K562 (cell line): ENCODE measurements at regions not wholly inside any gene's neighbourhood (a gene's known extent, or its start where the extent isn't known, plus 50 kb on each side); places are given as distances from the start of the nearest gene placed in this dataset.

Source experiments
- AFF1 ChIP-seq, 2 experiments: fragments of 450-650 bp; IDR thresholded peaks; 2 replicates each; pipeline ENCODE4 v1.6.1; 2018; ENCODE audit warnings: mild to moderate bottlenecking in 2 of 2, low read depth in 1 of 2; ENCODE audit not compliant: partially characterized antibody in 2 of 2
- E2F5 ChIP-seq: sonication (generic); formaldehyde crosslinking; IDR thresholded peaks from 2 replicates; pipeline ENCODE4 v1.8.0; 2022; ENCODE audit warnings: mild to moderate bottlenecking, missing genetic modification reagents
- IFI16 ChIP-seq: fragments of 250-450 bp; sonication (Bioruptor Pico); IDR thresholded peaks from 2 replicates; pipeline ENCODE4 v2.1.2; 2022; ENCODE audit warnings: mild to moderate bottlenecking, inconsistent platforms
- MCM5 ChIP-seq: fragments of 450-650 bp; IDR thresholded peaks from 2 replicates; pipeline ENCODE4 v1.6.1; 2016; ENCODE audit warnings: low read depth
- ZNF449 ChIP-seq: fragments of 250-450 bp; sonication (Bioruptor Pico); IDR thresholded peaks from 2 replicates; pipeline ENCODE4 v1.8.0; 2022; ENCODE audit warnings: moderate library complexity, mild to moderate bottlenecking, inconsistent platforms
- TF ChIP-seq, protein P1 (sequence below): fragments of 450-650 bp; conservative IDR thresholded peaks from 2 replicates; pipeline ENCODE4 v1.6.1; 2016; ENCODE audit warnings: missing genetic modification characterization, low read depth, mild to moderate bottlenecking, control low read depth, missing compliant biosample characterization

DNA sequence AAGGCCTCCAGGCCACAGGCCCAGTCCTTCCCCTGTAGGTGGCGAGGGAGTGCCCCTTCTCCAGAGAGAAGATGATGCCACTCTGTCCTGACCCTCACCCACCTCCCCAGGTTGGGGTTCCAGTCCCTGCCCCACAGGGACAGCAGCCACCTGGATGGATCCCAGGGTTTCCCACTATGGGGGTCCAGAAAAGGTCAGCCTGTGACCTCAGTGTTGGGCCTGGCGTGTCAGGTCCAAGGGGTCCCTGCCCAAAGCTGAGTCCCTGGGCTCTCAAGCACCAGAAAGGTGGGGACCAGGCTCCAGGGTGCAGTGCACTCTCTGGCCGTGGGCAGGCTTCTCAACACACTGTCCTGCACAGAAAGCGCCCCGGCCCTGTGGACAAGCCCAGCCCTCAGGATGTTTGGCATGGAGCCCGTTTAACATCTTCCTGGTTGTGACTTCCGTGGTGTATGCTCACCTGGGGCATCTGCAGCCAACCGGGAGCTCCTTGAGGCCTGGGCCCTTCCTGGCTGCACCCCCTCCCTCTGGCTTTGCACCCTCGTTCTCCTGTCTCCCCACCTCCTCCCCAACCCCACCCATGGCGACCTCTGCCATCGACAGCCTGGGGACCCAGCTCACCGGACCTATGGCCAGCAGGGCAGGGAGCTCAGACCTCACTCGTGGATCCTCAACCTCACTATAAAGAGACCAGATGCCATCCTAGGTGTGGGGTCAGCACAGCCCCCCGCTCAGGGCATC, 58.3 kb upstream of the PPP2R2D start (continued):
- TF ChIP-seq ZNF449 (CRISPR knock-in tag) = no peak
- TF ChIP-seq E2F5 (CRISPR knock-in tag) = no peak
- TF ChIP-seq, protein P1, sequence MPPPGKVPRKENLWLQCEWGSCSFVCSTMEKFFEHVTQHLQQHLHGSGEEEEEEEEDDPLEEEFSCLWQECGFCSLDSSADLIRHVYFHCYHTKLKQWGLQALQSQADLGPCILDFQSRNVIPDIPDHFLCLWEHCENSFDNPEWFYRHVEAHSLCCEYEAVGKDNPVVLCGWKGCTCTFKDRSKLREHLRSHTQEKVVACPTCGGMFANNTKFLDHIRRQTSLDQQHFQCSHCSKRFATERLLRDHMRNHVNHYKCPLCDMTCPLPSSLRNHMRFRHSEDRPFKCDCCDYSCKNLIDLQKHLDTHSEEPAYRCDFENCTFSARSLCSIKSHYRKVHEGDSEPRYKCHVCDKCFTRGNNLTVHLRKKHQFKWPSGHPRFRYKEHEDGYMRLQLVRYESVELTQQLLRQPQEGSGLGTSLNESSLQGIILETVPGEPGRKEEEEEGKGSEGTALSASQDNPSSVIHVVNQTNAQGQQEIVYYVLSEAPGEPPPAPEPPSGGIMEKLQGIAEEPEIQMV (tag) = no peak
- no peak for TF ChIP-seq MCM5
- no peak for TF ChIP-seq IFI16 (CRISPR knock-in tag)
- TF ChIP-seq AFF1 (IDR thresholded peaks at IDR 0.05; ENCODE audit: low read depth in 1 of 2, partially characterized antibody in 2 of 2) = no peak
